ENCODE measurements at regions not wholly inside any gene's neighbourhood (a gene's known extent, or its start where the extent isn't known, plus 50 kb on each side); places are given as distances from the start of the nearest gene placed in this dataset.
"Not testable (repeated sequence)": the region's sequence is repeated elsewhere in the genome, so short reads cannot be mapped to it uniquely, and the experiment has no call there.

DNA sequence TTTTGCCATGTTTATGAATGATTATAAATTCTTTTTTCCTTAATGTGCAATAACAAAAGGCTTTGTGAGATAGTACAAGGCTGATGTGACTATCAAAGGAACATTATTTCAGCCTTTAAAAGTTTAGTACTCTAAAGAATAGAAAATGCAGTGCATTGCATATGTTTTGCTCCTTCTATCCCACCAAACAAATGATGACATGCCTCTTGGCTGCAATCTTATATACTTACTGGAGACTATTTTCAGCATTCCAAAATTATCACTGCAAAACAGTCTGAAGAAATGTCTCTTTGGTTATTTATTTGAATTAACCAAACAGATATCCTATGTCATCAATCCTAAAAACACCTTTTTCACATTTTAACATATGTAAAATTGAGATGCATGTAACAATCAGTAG, 776.5 kb upstream of the SPRY2 start:
- TF ChIP-seq, protein P1, sequence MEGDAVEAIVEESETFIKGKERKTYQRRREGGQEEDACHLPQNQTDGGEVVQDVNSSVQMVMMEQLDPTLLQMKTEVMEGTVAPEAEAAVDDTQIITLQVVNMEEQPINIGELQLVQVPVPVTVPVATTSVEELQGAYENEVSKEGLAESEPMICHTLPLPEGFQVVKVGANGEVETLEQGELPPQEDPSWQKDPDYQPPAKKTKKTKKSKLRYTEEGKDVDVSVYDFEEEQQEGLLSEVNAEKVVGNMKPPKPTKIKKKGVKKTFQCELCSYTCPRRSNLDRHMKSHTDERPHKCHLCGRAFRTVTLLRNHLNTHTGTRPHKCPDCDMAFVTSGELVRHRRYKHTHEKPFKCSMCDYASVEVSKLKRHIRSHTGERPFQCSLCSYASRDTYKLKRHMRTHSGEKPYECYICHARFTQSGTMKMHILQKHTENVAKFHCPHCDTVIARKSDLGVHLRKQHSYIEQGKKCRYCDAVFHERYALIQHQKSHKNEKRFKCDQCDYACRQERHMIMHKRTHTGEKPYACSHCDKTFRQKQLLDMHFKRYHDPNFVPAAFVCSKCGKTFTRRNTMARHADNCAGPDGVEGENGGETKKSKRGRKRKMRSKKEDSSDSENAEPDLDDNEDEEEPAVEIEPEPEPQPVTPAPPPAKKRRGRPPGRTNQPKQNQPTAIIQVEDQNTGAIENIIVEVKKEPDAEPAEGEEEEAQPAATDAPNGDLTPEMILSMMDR (IDR thresholded peaks at IDR 0.05; ENCODE audit: low read depth, low read length), result no peak
- H3K4me3 ChIP-seq (ENCODE audit: low read depth, low read length), result no peak overlapping the region

DNA sequence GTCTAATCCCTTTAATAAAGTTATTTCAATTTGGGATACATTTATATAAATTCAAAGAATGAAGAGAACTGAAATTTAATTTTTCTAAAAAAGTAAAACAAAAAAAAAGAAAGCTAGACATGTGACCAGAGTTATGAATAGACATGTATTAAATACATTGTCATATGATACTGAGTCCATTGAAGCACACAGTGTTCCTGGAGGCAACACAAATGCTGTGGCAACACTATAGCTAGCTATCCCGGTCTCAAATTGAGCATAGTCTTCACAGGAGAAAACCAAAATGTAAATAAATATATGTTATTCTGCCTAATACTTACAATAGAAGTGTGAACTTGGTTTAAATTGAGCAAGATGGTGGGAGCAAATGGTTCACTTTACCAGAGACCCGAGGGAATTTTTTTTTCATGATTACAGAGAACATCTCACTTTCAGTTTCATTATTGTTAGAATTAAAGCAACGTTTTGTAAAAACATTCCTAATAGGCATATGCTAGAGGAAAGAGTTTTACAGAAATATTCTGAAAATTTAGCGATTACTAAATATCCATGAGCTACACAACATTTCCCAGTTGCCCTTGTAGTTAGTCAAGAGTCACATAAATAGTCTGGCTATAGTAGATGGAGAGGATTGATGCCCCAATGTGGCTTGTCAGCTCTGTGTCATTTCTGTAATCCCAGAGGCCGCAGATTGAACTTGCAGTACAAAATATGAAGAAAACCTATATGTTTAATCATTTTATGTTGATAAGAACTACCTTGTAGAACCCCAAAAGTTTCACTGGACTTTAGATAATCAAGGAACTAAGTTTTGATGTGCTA, 775.7 kb upstream of the SPRY2 start:
- TF ChIP-seq, protein P1 (IDR thresholded peaks at IDR 0.05; ENCODE audit: low read depth, low read length), result no peak
- no peak overlapping the region for H3K4me3 ChIP-seq (ENCODE audit: low read depth, low read length)

DNA sequence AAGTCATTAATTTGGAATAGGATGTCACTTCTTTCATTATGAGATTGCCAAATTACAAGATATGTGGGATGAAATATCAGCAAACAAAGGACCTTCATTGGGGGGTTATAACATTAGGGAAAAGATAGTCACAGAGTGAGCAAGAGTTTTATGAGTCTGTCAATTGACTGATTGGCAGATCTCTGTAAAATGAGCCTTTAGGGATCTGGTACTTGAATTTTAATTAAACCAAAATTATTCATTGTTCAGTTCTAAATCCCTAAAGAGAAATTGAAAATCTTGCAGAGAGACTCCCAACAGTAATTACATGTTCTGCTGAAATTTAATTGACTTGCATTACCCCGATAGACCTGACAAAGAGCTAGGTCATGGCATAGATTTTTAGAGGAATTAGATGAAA, 768.1 kb upstream of the SPRY2 start:
- H3K4me3 ChIP-seq (ENCODE audit: low read depth, low read length), result no peak overlapping the region
- TF ChIP-seq, protein P1 (IDR thresholded peaks at IDR 0.05; ENCODE audit: low read depth, low read length), result no peak

DNA sequence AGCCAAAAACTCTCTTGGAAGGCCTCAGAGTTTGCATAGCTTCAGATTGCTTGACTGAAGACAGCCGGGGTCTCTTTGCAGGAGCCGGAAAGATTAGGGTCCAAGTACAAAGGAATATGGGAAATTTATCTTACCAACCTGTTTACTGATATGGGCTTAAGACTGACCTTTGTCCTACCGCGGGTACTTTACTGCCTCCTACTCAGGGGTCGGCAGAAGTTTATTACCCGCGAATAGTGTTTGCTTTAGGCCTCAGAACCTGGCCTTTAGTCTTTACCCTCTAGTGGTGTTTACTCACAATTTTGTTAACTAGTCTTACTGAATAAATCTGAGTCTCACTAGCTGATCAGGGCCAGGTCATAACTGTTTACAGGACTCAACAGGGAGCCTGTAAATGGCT, 765.4 kb upstream of the SPRY2 start:
- no peak overlapping the region for H3K4me3 ChIP-seq (ENCODE audit: low read depth, low read length)
- TF ChIP-seq, protein P1 (IDR thresholded peaks at IDR 0.05; ENCODE audit: low read depth, low read length), result no peak

DNA sequence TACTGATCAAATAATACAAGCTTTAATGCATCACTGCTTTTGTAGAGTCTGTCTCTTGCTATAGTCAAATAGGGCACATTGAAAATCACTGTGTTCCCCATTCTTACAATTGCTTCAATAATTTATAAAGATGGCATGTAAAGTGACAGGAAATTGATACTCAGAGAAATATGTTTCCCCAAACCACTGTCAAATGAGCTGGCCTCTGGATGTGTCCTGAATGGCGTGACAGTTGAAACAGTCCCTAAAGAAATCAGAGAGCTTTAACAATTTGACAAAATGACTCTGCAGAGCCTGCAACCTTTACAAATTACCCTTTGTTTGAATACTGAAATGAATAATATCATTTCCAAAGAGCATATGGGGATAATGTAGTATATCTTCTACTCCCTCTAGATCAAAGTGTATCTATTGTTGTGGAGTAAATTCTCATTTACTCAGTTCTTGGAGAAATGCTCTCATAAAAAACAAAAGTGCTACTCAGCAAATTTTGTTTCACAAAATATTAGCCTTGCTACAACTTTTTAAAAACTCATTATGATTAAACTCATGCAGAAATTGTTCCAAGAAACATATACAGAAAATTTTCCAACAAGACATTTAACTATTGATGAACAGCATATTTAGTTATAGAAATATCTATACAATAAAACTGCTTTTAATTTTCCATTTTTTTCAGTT, 763.2 kb upstream of the SPRY2 start:
- TF ChIP-seq, protein P1 (IDR thresholded peaks at IDR 0.05; ENCODE audit: low read depth, low read length), result no peak
- H3K4me3 ChIP-seq (ENCODE audit: low read depth, low read length), result no peak overlapping the region

DNA sequence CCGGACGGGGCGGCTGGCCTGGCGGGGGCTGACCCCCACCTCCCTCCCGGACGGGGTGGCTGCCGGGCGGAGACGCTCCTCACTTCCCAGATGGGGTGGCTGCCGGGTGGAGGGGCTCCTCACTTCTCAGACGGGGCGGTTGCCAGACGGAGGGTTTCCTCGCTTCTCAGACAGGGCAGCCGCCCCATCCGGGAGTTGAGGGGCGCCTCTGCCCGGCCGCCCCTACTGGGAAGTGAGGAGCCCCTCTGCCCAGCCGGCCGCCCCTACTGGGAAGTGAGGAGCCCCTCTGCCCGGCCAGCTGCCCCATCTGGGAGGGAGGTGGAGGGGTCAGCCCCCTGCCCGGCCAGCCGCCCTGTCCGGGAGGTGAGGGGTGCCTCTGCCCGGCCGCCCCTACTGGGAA, 761.1 kb upstream of the SPRY2 start:
- not testable (repeated sequence) for H3K4me3 ChIP-seq (ENCODE audit: low read depth, low read length)

DNA sequence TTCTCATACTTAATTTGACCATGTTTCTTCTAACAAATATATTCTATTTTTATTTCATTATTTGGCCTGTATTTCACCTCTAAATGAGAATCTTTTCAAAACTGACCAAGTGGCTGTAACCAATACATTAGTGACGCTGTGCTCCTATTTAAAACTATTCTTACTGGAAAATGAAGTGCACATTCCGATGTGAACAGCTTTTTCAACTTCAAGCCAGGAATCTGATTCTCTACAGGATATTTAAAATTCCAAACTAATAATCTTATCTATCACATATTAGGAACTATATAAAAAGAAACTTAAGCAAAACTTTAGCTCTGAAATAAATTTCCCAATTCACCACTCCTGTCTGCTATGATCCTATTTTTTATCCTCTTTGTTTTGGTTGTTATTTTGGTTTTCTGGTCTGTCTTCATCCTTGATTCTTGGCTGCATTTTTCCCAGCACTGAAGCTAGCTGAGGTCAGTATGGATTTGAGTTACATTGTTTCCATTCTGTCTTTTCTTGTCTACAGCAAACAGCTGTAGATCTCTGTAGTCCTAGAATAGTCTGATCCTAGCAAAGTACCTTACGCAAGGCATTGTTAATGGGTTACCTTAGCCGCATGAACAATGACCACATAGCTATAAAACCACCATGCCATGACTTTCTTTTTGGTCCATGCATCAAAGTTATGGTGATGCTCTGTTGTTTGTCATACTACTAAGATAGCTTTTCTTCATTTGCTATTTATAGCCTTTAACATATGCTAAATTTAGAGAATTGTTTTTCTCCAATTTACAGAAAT, 748.6 kb upstream of the SPRY2 start:
- no peak overlapping the region for H3K4me3 ChIP-seq (ENCODE audit: low read depth, low read length)
- TF ChIP-seq, protein P1 (IDR thresholded peaks at IDR 0.05; ENCODE audit: low read depth, low read length), result no peak

Data from WI38 (cell line).